HG02763 (cell line): ENCODE measurements at regions not wholly inside any gene's neighbourhood (a gene's known extent, or its start where the extent isn't known, plus 50 kb on each side); places are given as distances from the start of the nearest gene placed in this dataset.
A peak's percentile ranks its signal among the peaks of the same experiment; 100 is the strongest.

Source experiments
- ATAC-seq: cut with Tn5 transposase; IDR thresholded peaks from one replicate; pipeline ENCODE4 v1.9.1; 2021; ENCODE audit warnings: mild to moderate bottlenecking, moderate library complexity; ENCODE audit not compliant: unreplicated experiment

DNA sequence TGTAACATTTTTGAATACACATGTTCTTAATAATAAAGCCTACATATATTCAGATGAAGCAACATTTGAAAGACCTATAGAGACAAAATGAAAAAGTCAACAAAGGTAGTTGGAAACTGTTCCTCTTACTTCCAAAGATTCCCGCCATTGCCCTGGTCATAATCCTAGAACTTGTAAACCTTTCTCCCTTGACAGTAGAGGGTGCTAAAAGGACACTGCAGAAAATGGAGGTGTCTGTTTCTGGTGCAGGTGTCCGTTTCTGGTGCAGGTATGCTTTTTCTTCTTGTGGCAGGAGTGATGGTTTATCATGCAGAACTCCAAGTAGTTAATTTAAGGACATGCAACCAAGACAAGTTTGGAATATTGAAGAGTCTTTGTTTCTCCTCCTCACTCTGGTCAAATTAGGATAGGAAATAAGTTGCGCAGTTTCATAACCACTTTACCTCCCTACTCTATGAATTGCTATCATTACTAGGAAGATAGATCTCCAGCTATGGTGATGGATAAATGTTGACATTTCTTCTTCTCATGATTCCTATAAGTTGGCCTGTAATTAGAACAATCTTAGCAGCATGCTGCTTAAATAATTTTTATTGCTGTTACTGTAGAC, 56.0 kb upstream of the FAM174A start:
- peak; percentile 53 for ATAC-seq

DNA sequence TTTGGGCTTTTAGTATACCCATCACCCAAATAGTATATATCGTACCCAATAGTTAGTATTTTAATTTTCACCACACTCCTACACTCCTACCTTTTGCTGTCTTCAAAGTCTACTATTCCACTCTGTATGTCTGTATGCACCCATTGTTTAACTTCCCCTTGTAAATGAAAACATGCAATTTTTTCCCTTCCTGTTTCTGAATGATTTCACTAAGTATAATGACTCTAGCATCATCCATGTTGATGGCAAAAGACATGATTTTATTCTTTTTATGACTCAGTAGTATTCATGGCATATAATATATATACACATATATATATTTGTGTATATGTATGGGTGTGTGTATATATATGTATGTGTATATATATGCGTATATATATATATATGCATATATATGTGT, 63.1 kb upstream of the FAM174A start:
- no peak for ATAC-seq

DNA sequence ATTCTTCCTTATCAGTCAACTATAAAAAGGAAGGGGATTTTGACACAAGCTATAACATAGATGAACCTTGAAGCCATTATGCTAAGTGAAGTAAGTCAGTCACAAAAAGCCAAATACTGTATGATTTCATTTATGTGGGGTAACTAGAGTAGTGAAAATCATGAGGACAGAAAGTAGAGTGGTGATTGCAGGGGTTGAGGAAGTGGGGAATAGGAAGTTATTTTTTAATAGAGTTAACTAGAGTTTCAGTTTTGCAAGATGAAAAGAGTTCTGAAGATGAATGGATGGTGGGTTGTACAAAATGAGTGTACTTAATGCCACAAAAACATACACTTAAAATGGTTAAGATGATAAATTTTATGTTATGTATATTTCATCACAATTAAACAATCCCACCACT, 65.4 kb upstream of the FAM174A start:
- peak; percentile 87 for ATAC-seq

DNA sequence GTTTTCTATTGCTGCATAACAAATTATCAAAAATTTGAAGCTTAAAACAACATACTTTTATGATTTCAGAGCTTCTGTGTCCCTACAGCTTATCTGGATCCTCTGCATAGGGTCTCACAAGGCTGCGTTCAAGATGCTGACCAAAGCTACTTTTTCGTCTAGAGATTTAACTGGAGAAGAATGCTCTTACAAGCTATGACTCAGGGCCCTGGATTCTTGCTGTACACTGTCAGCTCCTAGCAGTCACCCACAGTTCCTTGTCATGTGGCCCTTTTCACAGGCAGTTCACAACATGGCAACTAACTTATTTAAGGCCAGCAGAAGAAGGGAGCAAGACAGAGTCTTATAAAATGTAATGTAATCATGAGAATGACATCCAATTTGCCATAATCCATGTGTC, 70.8 kb upstream of the FAM174A start:
- ATAC-seq = no peak

DNA sequence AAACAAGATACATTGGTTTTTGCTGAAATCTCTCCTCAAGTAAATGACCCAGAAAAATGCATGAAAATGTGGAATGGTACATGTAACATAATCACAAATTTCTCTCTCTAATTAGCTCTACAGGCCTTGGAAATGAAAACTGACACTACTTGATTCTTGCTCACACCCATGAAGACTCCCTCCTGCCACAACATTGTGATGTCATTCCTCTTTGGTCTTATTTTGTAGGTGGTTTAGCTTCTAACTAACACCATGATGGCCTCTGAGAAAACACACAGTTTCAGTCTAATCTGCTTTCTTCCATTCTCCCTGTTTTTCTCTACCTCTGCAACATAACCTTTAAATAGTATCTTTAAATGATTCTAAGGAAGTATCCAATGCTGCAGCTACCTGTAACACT, 78.6 kb upstream of the FAM174A start:
- ATAC-seq = no peak

DNA sequence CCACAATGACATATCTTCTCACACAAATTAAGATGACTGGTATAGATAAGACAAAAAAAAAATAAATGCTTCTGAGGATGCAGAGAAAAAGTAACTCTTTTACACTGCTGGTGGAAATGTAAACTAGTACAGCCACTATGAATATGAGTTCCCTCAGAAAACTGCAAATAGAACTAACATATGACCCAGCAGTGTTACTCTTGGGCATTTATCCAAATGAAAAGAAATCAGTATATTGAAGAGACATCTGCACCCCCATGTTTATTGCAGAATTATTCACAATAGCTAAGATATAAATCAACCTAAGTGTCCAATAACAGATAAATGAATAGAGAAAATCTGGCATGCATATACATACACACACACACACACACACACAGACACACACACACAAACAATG, 83.0 kb upstream of the FAM174A start:
- no peak for ATAC-seq

DNA sequence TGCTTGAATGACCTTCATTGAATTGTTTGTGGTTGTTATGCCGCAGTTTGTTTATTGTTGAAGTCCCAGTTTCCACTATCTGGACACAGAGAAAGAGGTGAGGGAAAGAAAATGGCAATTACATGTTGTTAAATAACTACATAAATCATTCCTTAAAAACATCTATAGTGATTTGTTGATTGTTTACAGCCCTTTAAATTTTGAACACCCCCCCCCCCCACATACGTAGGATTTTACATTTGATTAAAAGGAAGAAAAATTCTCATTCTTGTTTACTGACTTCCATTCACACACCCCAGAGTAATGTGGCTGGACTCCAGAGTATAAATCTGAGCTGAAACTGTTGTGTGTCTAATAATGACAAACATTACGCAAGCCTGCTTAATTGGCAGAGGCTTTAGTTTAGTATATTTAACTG, 87.1 kb upstream of the FAM174A start:
- no peak for ATAC-seq

DNA sequence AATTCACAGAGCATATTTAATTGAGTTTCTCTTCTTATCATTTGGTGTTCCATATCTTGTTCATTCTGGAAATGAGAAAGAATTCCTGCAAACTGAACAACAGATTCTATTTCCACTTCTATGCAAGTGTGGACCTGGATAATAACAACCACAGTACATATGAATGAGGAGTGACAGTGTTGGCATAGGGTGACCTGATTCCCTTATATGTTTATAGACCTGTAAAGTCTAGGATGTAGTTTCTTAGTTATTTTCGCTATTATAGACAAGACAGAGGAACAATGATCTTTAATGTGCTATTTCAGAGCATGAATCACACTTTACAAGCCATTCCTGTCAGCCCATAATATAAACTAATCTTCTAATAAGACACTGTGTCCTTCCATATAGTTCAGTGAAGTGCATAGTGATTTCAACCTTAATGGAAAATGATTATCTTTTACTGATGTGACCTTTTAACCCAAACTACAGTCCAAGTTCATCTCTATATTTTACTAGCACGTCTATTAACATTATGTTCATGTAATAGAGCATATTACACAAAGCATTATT, 88.2 kb upstream of the FAM174A start:
- ATAC-seq = no peak

DNA sequence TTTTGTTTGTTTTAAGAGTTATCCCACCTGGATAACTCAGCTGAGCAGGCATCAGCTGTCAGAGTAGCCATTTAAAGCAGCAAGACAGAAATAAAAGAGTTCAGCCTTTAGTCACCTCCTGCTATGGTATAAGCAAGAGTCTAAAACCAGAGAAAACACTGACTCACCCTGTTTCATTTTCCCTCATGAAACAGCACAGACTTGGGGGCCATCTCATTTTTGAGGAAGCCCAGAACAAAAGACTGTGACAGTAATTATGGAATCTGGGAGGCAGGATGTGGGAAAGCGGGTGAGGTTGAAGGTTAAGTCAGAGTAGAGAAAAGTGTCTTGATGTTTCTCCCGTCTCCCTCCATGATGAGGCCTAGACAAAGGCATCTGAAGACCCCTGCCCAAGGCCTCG, 90.2 kb upstream of the FAM174A start:
- no peak for ATAC-seq

DNA sequence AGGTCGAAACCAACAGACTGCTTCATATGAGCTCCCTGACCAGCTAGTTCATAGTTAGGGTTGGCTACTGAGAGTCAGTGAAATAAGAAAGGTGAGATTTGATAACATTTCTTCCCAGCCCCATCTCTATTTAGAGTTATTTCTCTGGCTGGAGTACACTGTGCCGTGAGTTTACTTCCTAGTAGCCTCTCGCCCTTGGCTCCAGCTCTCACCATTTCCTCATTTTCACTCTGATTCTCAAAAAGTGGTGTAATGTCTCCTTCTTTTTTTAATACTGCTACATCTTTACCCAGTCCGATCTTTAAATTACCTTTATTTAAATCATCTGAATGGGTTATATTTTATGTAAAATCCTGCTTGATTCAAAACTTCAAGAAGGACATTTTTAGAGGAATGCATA, 100.4 kb upstream of the FAM174A start:
- no peak for ATAC-seq

DNA sequence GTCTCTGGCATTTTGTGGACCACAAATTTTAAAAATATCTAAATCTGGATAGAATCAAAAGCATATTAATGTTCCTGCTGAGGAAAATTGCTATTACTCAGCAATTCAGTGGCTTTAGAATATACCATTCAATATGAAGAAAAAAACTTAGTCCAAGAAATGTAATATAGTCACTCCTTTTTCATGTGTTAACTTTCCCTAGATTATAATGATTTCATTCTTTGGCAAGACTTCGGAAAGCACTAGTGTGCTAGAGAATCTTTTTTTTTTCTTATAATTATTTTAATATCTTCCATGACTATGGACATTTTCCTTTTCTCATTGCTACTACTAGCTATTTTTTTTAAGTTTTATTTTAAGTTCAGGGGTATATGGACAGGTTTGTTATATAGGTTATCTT, 102.4 kb upstream of the FAM174A start:
- ATAC-seq = no peak

DNA sequence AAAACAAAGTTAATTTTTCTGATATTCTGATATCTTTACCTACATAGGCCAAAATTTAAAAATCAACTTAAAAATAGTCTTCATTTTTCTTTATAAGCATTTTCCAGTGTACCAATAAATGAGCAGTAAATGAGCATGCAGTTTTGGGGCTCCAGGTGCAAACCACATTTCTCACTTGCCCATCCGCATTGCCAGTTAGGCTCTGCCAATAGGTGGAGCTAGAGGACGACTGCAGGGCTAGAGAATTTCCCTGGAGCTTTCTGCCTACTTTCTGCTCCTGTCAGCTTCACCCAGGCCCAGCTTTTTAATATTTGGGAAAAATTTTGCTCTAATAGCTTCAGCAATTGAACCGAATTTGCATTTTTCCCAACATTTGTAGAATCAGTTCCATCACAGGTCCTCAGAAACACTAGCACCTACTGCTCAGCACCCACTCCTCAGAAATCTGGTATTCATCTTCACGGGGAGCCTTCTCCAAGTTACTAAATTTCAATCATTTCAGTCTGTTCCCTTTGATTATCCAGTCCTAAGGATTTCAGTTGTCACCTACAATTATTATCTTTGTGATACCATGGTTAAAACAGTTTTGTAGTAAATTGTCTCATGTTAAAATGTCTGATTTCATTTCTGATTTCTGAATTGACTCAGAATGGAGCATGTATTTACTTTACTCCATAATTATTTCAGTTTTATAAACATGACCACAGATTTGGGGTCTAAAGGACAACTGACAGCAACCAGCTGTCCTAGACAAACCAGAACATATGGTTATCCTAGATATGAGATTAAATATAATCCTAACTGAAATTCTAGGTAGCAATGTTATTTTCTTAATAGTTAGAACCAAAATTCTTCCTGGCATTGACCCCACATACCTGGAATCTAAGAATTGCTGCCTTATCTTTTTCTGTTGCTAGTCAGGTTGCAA, 104.6 kb upstream of the FAM174A start:
- peak; percentile 91 for ATAC-seq

DNA sequence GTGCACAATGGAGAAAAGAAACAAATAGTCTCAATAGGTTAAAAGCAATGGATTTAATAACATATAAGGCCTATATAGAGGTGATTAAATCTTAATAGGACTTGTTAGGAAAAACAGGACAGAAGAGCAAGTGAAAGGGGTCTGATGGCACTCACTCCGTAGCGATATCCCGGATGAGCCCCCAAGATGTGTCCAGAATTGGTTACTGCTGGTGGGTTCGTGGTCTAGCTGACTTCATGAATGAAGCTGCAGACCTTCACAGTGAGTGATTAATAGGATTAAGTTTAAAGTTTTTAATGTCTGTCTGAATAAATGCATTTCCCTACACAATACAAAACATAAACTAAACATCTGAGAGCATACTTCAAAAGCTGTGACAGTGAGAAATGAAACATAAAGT, 110.4 kb upstream of the FAM174A start:
- no peak for ATAC-seq

DNA sequence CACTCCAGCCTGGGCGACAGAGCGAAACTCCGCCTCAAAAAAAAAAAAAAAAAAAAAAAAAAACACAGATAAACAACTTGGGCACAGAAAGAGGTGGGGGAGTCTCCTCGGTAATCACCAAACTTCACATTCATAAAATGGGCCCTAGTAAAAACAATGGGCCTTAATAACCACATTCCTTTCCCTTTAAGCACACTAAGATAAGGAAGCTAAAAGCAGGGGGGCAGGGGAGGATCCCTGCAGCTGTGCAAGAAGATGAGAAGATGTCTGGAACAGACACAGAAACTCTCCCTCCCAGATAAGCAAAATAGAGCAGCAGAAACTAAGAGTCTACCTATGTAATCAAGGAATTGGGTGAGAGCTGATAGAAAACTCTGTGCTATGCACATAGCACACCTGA, 111.2 kb upstream of the FAM174A start:
- no peak for ATAC-seq

DNA sequence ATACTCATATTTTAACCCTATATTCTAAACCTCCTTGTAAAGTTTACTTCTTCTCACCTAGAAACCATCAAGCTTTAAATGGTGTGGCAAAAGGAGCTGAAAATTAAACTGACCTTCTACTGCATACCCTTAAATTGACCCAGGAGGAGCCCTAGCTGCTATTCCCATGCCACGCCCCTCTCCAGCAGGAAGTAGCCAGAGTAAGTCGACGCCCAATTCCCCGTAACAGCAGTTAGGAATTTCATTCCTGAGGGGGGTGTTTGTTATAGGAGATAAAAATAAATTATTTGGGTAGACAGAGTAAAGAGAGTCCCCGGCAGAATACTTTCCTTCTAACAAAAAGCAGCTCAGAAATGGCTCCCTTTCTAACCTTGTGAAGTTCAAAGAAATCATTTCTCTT, 111.8 kb upstream of the FAM174A start:
- ATAC-seq = no peak

DNA sequence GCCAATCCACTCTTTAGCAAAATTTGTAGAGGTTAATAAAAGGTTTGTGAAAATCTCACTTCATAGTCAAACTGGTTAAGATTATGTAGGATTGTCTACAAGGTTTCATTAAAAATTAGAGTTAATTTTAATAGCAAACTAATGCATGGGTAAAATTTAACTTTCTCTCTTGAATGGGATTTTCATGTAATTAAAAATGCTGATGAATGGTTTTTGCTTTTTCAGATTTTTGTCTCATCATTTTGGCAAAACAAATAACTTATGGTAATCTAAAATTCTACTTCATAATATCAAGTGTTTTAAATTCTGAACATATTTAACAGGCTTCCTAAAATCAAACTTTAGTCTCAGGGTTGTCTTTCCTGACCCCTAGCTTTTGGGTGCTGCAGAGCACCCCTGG, 113.8 kb upstream of the FAM174A start:
- no peak for ATAC-seq

DNA sequence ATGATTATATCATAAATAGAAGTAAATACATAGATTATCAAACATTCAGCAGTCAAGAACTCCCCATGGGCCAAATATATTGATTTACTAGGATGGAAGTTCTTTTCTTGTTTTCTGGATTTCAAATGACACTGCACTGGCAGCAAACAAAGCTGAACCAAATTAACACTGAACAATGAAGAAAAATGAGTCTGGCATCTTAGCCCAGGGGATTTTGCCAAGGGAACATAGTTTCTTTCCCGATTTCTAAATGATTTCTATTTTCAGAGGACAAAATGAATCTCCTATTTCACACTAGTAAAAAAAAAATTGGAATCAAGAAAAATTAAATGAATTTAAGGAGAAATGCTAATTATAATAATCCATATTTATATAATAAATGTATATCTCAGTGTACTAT, 116.9 kb upstream of the FAM174A start:
- no peak for ATAC-seq

DNA sequence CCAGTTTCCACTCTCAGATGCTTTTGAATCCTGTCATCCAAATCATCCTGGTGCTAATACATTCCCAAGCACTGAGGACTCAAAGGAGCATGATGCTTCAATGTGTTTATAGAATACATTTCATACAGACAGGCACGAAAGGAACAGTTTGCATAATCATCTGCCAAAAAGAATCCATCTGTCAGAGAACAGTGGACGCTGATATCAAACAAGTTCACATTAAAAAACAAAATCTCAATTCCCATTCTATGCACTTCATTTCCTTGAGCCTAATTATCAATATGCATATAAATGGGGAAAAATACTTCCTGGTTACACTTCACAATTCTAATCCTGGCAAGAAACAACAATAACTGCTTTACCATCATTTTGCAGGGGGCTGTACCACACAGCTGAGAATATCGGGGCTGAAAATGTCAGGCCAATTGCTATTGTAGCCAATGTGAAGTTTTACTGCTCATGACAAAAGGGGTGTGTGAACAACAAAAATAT, 125.5 kb upstream of the FAM174A start:
- ATAC-seq = no peak

DNA sequence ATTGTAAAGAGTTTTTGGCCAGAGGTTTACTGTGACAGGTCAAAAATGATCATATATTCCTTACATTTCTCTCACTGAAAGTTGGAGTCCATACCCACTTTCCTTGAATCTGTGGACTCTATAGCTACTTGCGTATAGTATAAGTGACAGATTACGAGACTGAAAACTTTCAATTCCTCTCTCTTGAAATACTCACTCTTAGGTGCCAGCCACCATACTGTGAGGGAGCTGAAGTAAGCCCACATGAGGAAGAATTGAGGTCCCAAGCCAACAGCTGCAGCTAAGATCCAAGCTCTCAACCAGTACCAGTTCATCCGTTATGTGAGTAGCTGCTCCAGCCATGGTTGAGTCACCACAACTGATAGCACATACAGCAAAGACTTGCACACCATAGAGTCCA, 128.1 kb upstream of the FAM174A start:
- no peak for ATAC-seq

DNA sequence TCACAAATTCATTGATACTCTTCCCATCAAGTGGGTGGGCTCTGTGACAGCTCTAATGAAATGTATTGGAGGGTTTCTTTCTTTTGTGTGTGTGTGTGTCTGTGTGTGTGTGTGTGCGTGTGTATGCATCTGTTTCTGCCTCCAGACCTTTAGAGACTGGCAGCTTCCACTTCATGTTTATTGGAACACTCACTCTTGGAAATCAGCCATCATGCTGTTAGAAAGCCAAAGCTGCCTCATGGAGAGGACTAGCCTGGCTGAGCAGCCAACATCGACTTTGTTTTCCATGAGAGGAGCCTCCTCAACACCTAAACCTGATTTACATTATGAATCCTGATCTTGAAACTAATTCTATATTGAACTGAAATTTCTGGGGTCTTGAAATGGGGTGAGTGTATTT, 128.5 kb upstream of the FAM174A start:
- no peak for ATAC-seq

DNA sequence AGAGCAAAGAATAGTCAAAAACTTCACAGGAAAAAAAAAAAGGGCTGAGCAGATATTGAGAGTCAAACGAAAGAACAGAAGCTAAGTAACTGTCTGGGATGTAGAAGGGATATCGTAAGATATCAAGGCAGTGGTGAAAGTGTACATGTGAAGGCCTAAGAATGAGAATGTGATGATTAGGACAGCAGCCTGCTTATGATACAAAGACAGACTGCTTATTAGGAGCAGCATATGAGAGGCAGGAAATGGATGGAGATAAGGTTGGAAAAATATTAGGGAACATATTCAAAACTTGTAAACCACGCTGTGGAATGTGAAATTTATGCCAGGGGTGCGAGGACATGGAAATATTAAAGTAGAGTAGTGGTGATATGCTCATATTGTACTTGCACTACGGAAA, 133.1 kb upstream of the FAM174A start:
- ATAC-seq = no peak

DNA sequence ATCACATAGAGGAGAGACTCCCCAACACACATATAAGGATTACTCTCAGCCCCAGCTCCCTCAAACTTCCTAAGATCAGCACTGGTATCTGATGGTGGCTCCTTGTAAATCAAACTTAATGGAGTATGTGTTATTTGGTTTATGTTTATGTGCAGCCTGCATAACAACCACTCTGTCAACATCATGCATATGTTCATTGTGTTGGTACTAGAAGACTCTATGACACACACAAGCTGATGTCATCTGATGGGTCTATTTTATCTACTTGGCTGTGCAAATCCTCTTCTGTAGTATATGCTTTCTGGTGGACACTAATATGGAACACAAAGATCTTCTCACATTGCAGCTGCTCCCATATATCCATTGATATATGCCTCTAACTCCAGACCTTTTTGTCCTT, 134.0 kb upstream of the FAM174A start:
- no peak for ATAC-seq
